ENCODE measurements at regions not wholly inside any gene's neighbourhood (a gene's known extent, or its start where the extent isn't known, plus 50 kb on each side); places are given as distances from the start of the nearest gene placed in this dataset.
A peak's percentile ranks its signal among the peaks of the same experiment; 100 is the strongest.
"Not testable (repeated sequence)": the region's sequence is repeated elsewhere in the genome, so short reads cannot be mapped to it uniquely, and the experiment has no call there.

- DNase-seq (ENCODE audit: low read depth, low spot score), result no peak
Measured at GRCh38 chr2:18988631-18989232, 369.7 kb downstream of the OSR1 start.

- peak; percentile 96 for DNase-seq (ENCODE audit: low read depth, low spot score)
Measured at GRCh38 chr2:18987592-18988073, 370.8 kb downstream of the OSR1 start.

DNA sequence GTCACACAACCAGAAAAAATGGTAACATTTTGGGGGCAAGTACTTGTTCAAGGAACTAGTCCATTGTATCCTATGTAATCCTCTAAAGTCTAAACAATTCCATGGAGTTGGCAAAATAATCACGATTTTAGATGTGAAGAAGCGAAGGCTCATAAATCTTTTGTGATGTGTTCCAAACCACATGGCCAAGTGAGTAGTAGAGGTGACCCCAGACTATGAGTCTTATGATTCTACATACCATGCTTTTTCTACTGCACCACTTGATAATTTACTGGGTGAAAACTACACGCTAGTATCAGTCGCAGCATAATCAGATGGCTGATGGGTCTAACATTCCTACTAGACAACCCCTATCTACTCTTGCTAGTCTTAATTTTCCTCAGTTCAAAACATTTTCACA is 371.4 kb downstream of the OSR1 start:
- DNase-seq (ENCODE audit: low read depth, low spot score), result no peak

- DNase-seq (ENCODE audit: low read depth, low spot score), result peak; percentile 64
Measured at GRCh38 chr2:18986046-18986445, 372.4 kb downstream of the OSR1 start.

GRCh38 chr2:18980786-18981430 is 377.5 kb downstream of the OSR1 start:
- no peak for DNase-seq (ENCODE audit: low read depth, low spot score)

DNA sequence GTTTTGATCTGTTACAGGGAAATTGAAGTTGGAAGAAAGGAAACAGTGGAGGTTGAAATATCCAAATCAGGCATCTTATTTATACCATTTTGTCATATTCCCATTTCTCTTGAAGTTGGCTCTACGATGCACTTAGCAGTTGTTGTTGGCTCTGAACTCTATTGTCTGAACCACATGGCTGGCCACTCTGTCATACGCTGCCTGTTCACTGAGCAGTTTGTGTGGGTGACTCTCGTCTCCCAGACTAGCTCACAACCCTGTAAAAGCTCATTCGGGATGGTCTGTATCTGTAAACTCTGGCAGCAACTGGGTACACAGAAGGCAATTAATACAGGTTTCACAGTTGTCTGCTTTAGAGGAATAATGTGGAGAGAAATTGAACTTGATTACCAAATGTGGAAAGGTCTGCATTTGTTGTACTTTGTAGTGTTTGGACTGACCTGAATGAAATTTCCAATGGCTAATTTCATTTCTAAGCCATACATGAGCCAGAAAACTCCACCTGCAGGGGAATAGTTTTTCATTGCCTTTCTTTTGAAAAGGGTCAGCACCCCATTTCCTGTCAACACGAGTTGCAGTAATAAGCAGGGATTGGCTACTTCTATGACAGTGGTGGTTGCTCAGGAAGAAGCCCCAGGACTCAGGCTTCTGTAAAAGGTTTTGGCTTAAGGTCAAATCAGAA is 378.2 kb downstream of the OSR1 start:
- no peak for DNase-seq (ENCODE audit: low read depth, low spot score)

DNA sequence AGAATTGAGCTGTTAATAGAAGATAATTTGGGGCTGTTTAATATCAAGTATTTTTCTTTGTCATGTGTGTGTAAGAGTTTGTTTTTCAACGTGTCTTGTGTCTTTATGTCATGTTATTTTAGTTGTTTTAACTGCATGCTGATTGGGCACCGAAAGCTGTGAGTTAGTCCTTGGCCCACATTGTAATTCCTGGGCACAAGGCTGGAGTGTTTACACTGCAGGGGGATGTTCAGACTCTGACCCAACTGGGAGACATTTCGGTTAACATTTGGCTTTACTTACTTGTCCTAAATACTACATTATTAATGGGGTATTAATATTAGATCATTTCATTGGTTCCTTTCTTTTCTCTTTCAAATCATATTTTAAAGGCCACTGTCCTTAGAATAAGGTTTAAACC is 381.0 kb downstream of the OSR1 start:
- DNase-seq (ENCODE audit: low read depth, low spot score), result no peak

DNA sequence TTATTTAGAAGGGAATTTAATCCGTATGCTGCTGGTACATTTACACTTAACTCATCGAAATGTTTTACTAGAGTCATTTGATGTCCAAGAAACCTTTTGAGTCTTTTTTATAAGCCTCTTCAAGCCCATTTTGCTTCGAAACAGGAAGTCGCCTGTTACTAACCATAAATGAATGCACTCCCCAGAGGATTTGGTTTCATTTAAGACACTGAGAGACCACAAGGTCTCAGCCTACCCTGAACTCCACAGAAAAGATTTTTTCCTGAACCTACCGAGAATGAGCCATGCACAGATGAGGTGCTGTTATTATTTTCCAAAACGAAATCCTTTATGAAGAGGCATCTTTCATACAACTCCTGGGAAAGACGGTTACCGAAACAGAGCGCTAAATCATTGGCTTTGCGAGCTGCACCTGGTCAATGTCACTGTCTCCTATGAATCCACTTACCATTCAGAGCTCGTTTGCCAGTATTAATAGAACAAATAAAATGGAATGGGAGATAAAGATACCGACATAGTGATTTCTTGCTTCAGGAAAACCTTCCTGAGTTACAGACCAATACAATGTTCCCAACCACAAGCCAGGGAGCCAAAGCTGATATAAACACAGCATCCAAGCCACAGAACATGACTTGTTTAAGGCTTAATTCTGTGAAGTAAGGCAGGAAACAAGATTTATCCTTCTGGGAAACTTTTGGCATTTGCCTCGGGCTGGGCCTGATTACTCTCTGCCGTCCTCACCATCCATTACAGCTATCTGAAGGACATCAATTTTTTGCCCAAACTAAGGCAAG is 382.1 kb downstream of the OSR1 start:
- no peak for DNase-seq (ENCODE audit: low read depth, low spot score)

DNA sequence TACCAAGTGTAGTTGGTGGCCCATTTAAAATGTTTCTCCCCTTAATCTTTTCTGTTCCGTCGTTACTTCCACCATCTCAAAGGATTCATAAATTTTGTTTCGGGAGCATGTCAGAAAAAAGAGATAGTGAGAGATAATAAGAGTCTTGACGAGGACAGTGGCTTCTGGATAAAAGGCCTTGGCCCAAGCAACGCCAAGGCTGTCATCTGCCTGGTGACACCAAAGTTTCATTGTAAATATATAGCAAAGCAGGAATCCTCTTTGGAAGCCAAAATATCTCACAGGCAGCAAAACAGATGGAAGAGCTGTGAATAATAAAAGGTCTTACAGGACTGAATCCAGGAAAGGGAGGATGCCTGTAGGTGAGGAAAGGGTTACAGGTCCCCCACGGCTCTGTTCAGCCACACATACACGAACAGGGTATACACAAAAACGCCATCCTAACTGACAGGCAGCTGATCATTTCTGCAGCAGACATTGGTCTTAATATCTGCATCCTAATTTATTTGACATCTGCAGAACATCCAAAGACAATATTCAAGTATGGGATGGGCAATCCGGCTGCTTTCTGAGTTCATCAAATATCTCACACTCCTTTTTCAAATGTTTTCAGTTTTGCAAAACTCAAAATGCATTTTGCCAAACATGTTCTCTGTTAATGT is 382.8 kb downstream of the OSR1 start:
- DNase-seq (ENCODE audit: low read depth, low spot score), result no peak

- no peak for DNase-seq (ENCODE audit: low read depth, low spot score)
Measured at GRCh38 chr2:18971628-18972027, 382.3 kb upstream of the NT5C1B start.

DNA sequence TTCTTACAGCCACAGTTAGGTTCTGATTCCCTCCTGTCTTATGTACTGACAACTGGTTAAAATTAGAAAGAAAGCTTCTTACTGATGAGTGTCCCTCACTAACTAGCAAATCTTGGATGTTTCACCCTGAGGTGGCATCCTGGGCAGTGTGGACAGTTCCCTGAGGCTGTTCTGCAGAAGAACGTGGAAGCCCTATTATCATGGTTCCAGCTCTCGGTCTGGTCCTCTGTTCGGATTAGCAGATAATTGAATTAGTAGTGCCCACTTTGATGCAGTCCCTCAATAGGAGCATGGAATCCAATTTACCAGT is 381.7 kb upstream of the NT5C1B start:
- no peak for DNase-seq (ENCODE audit: low read depth, low spot score)

GRCh38 chr2:18966131-18966530 is 376.8 kb upstream of the NT5C1B start:
- DNase-seq (ENCODE audit: low read depth, low spot score), result no peak

GRCh38 chr2:18963739-18964256 is 374.4 kb upstream of the NT5C1B start:
- not testable (repeated sequence) for DNase-seq (ENCODE audit: low read depth, low spot score)

- no peak for DNase-seq (ENCODE audit: low read depth, low spot score)
Measured at GRCh38 chr2:18961991-18962421, 372.6 kb upstream of the NT5C1B start.

DNA sequence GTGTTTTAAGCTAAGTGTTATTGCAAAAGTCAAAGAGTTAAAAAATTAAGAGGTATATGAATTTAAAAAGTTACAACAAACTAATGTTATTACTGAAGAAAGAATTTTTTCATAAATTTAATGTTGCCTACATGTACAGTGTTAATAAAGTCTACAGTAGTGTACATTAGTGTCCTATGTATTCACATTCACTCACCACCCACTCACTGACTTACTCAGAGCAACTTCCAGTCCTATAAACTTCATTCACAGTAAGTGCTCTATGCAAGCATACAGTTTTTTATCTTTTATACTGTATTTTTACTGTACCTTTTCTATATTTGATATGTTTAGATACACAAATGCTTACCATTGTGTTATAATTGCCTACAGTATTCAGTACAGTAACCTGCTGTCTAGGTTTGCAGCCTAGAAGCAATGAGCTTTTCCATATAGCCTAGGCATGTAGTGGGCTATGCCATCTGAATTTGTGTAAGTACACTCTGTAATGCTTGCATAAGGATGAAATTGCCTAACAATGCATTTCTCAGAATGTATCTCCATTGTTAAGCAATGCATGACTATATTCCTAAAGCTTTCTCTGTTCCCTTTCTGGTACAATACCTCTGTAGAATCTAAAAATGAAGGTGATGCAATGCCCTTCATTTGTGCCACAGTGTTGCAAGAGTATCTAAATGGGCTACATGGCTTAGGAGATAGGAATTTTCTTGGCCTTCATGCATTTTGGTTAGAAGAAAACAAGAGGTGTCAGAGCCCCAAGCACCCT is 370.8 kb upstream of the NT5C1B start:
- no peak for DNase-seq (ENCODE audit: low read depth, low spot score)

GRCh38 chr2:18959200-18959599 is 369.8 kb upstream of the NT5C1B start:
- no peak for DNase-seq (ENCODE audit: low read depth, low spot score)

DNA sequence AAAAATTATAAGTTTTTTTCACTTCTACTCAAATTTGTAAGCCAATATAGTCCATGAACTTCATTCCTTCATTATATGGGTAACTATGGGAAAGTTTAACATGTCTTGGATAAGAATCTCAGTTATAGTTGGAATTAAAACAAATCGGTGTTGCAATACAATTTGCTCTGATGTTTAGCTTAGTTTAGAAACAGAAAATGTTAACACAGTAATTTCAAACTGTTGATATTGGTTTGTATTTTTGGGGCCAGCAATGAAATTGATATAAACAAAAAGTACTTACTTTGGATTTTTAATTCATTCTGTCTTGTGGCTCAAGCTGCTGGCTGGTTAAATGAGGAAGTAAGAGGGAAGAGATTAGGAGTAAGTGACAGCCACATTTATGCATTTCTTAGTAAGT is 368.5 kb upstream of the NT5C1B start:
- no peak for DNase-seq (ENCODE audit: low read depth, low spot score)

DNA sequence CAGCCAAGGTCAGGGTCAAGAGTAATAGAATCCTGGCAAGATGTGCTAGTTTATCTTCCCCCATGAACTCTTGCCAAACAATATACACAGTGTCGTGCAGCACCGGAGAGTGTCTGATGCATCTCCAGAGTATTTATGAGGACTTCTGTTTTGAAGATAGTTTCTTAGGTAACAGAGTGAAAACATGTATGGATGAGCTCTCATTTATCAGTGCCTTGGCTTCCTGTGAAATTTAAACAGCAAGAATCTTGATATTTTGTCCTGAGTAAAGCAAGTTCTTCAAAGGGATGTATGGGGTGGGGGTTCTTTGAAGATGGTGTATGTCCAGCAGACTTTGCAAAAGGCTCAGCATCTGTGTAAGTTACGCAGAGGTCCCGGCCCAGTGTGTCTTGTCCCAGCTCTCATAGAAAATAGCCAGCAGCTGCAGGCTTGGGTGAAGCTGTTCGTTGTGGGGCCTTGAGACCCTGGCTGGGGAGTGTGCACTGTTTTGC is 361.0 kb upstream of the NT5C1B start:
- no peak for DNase-seq (ENCODE audit: low read depth, low spot score)

DNA sequence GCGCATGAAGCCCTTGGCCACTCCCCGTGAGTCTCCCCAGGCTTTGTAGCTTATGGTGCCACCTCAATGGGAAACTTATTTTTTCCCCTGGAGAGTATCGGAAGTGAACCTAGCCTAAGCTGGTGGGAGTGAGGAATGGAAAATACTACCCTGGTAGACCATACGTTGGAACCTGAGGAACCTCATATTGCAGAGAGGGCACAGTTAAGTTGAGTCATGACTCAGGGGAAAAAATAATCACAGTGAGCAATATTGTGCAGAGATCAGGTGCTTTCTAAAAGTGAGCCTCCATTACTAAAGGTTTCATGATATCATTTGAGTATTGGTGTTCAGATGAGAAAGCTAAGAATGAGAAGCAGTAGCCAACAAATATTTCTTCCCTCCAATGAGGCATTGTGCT is 360.5 kb upstream of the NT5C1B start:
- no peak for DNase-seq (ENCODE audit: low read depth, low spot score)

GRCh38 chr2:18940184-18940583 is 350.8 kb upstream of the NT5C1B start:
- no peak for DNase-seq (ENCODE audit: low read depth, low spot score)

DNA sequence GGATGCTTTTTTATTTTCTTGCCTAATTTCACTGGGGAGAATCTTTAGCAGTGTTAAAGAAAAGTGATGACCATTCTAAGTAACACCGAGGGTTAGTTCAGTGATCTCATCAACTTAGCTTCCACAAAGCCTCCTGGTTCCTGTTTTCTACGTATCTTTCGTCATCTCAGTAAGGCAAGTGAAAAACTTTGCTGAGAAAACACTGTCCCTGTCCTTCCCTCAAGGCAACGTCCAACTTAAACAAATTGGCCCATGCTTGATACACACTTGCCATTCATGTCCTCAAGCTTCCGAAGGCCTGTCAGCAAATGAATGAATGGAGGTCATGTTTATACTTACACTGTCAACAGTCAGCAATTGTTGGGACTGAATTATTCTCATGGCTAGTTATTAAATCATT is 350.4 kb upstream of the NT5C1B start:
- not testable (repeated sequence) for DNase-seq (ENCODE audit: low read depth, low spot score)

Measured in smooth muscle cell of the brain vasculature (primary cell).